ENCODE measurements at regions not wholly inside any gene's neighbourhood (a gene's known extent, or its start where the extent isn't known, plus 50 kb on each side); places are given as distances from the start of the nearest gene placed in this dataset.

DNA sequence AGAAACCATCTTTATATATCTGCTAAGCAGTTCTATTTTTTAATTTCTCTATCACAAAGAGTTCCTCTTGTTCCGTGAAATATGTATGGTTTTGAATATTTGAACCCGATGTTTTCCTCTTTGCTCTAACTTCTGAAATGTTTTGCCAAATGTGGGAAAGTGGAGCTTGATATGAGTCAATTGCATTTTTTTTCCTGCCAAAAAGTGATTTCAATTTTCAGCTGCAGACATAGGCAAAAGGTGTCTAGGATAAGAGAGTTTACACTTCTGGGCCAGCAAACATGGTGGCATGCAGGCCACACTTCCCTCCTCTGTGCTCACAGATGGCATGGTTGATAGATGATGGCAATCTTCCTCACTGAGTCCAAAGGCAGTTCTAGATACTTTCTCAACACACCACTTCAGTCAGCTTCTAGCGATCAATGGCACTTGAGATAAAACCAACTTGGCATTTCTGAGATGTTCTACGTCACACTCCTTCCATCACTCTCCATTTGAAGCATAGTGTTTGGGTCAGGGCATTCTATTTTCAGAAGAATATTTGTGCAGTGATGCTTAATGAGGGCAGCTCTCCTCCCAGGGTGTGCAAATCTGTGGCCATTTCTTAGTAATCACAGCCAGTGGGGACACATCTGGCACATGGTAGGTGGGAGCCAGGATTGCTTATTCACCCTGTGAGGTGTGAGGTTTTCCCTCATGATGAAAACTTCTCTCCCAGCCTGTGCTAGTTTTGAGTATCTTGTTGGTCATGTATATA is 54.4 kb upstream of the SCAF4 start:
- no peak for TF ChIP-seq EZH2 (IDR thresholded peaks at IDR 0.05; ENCODE audit: borderline replicate concordance, low read length)
- TF ChIP-seq, protein P1, sequence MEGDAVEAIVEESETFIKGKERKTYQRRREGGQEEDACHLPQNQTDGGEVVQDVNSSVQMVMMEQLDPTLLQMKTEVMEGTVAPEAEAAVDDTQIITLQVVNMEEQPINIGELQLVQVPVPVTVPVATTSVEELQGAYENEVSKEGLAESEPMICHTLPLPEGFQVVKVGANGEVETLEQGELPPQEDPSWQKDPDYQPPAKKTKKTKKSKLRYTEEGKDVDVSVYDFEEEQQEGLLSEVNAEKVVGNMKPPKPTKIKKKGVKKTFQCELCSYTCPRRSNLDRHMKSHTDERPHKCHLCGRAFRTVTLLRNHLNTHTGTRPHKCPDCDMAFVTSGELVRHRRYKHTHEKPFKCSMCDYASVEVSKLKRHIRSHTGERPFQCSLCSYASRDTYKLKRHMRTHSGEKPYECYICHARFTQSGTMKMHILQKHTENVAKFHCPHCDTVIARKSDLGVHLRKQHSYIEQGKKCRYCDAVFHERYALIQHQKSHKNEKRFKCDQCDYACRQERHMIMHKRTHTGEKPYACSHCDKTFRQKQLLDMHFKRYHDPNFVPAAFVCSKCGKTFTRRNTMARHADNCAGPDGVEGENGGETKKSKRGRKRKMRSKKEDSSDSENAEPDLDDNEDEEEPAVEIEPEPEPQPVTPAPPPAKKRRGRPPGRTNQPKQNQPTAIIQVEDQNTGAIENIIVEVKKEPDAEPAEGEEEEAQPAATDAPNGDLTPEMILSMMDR (IDR thresholded peaks at IDR 0.05; ENCODE audit: low read length): no peak
